ENCODE measurements at regions not wholly inside any gene's neighbourhood (a gene's known extent, or its start where the extent isn't known, plus 50 kb on each side); places are given as distances from the start of the nearest gene placed in this dataset.
"Not testable (repeated sequence)": the region's sequence is repeated elsewhere in the genome, so short reads cannot be mapped to it uniquely, and the experiment has no call there.

GRCh38 chr9:38342532-38342931, 50.0 kb upstream of the ALDH1B1 start:
- DNase-seq = no peak

- DNase-seq = no peak
These were observed 50.4 kb upstream of the ALDH1B1 start for GRCh38 chr9:38342096-38342495.

- DNase-seq = no peak
These were observed 53.0 kb upstream of the ALDH1B1 start for GRCh38 chr9:38339496-38339895.

GRCh38 chr9:38339087-38339486, 53.4 kb upstream of the ALDH1B1 start:
- DNase-seq = no peak

GRCh38 chr9:38338342-38339018, 54.0 kb upstream of the ALDH1B1 start:
- no peak for DNase-seq

GRCh38 chr9:38337706-38338264, 54.7 kb upstream of the ALDH1B1 start:
- DNase-seq = no peak

- DNase-seq = no peak
These were observed 55.3 kb upstream of the ALDH1B1 start for GRCh38 chr9:38337181-38337580.

- no peak for DNase-seq
These were observed 56.2 kb upstream of the ALDH1B1 start for GRCh38 chr9:38336341-38336740.

GRCh38 chr9:38335686-38336085, 56.8 kb upstream of the ALDH1B1 start:
- no peak for DNase-seq

- no peak for DNase-seq
These were observed 58.3 kb upstream of the ALDH1B1 start for GRCh38 chr9:38334234-38334633.

GRCh38 chr9:38333047-38333446, 59.5 kb upstream of the ALDH1B1 start:
- DNase-seq = no peak

- DNase-seq = no peak
These were observed 59.9 kb upstream of the ALDH1B1 start for GRCh38 chr9:38332625-38333024.

GRCh38 chr9:38331141-38331540, 61.4 kb upstream of the ALDH1B1 start:
- DNase-seq = no peak

- no peak for DNase-seq
These were observed 62.5 kb upstream of the ALDH1B1 start for GRCh38 chr9:38329968-38330367.

GRCh38 chr9:38328765-38329164, 63.7 kb upstream of the ALDH1B1 start:
- no peak for DNase-seq

- no peak for DNase-seq
These were observed 66.4 kb upstream of the ALDH1B1 start for GRCh38 chr9:38326122-38326521.

- DNase-seq = not testable (repeated sequence)
These were observed 68.3 kb upstream of the ALDH1B1 start for GRCh38 chr9:38324213-38324612.

GRCh38 chr9:38322937-38323336, 69.6 kb upstream of the ALDH1B1 start:
- DNase-seq = no peak

GRCh38 chr9:38319496-38320173, 72.9 kb upstream of the ALDH1B1 start:
- no peak for DNase-seq

GRCh38 chr9:38318759-38319495, 73.6 kb upstream of the ALDH1B1 start:
- DNase-seq = no peak

- DNase-seq = no peak
These were observed 76.2 kb upstream of the ALDH1B1 start for GRCh38 chr9:38316166-38316780.

GRCh38 chr9:38315085-38315595, 77.4 kb upstream of the ALDH1B1 start:
- no peak for DNase-seq

GRCh38 chr9:38313421-38313820, 79.1 kb upstream of the ALDH1B1 start:
- DNase-seq = no peak
